HL-60 (cell line): ENCODE measurements at regions not wholly inside any gene's neighbourhood (a gene's known extent, or its start where the extent isn't known, plus 50 kb on each side); places are given as distances from the start of the nearest gene placed in this dataset.

Source experiments
- CTCF ChIP-seq: IDR thresholded peaks from one replicate; pipeline ENCODE4 v1.5.1; 2011; ENCODE audit warnings: low read length, control low read depth, inconsistent platforms; ENCODE audit not compliant: insufficient read depth
- POLR2AphosphoS5 ChIP-seq: IDR thresholded peaks from 2 replicates; pipeline ENCODE4 v1.6.1; 2012; ENCODE audit warnings: low read depth
- SPI1 ChIP-seq: IDR thresholded peaks from 2 replicates; pipeline ENCODE4 v1.6.1; 2012; ENCODE audit warnings: low read depth, mild to moderate bottlenecking, borderline replicate concordance

- TF ChIP-seq CTCF (no peak), SPI1 (no peak), POLR2AphosphoS5 (no peak)
Measured at GRCh38 chr2:134178138-134178877, 75.6 kb upstream of the MGAT5 start.
